Natural killer cell (primary cell): ENCODE measurements at regions not wholly inside any gene's neighbourhood (a gene's known extent, or its start where the extent isn't known, plus 50 kb on each side); places are given as distances from the start of the nearest gene placed in this dataset.

ENCODE experiments used
- ATAC-seq, 3 donors: fragments of 150-1000 bp in 2 of 3; fragments of 200-7000 bp in 1 of 3; cut with Tn5 transposase; 1 replicate in 1 of 3; 2 replicates in 2 of 3; pipeline ENCODE4 v1.10.0; 2021; ENCODE audit warnings: mild to moderate bottlenecking in 2 of 3, moderate library complexity in 2 of 3
- DNase-seq, 2 donors: peaks; one replicate each; pipeline versions ENCODE4 v3.0.0 to v3.0.0-alpha.2; 2013 to 2021; ENCODE audit warnings: mixed read lengths in 1 of 2
- H3K27ac ChIP-seq: one replicate; pipeline ENCODE4 v1.5.1; 2013; ENCODE audit warnings: mild to moderate bottlenecking, low read length
- H3K27me3 ChIP-seq: one replicate; pipeline ENCODE4 v1.6.1; 2013; ENCODE audit warnings: low read length; ENCODE audit not compliant: control insufficient read depth, insufficient read depth
- H3K36me3 ChIP-seq: one replicate; pipeline ENCODE4 v1.6.1; 2013; ENCODE audit warnings: low read length; ENCODE audit not compliant: control insufficient read depth, insufficient read depth
- H3K4me1 ChIP-seq: one replicate; pipeline ENCODE4 v1.6.1; 2013; ENCODE audit warnings: low read length; ENCODE audit not compliant: control insufficient read depth, insufficient read depth
- H3K4me3 ChIP-seq: one replicate; pipeline ENCODE4 v1.5.1; 2013; ENCODE audit warnings: low read length
- H3K9me3 ChIP-seq: one replicate; pipeline ENCODE4 v1.6.1; 2013; ENCODE audit warnings: low read length; ENCODE audit not compliant: control insufficient read depth, insufficient read depth
- H3K27ac Mint-ChIP-seq, 2 donors: one replicate each; pipeline ENCODE4 v1.8.0; 2022; ENCODE audit warnings: mild to moderate bottlenecking in 2 of 2, mixed read lengths in 2 of 2, moderate library complexity in 1 of 2
- H3K27me3 Mint-ChIP-seq, 2 donors: one replicate each; pipeline ENCODE4 v1.8.0; 2022; ENCODE audit warnings: low read depth in 2 of 2, mixed read lengths in 2 of 2
- H3K36me3 Mint-ChIP-seq: one replicate; pipeline ENCODE4 v1.8.0; 2022; ENCODE audit warnings: mixed read lengths
- H3K4me1 Mint-ChIP-seq, 2 donors: one replicate each; pipeline ENCODE4 v1.8.0; 2022; ENCODE audit warnings: mixed read lengths in 2 of 2
- H3K4me3 Mint-ChIP-seq: one replicate; pipeline ENCODE4 v1.8.0; 2022; ENCODE audit warnings: mild to moderate bottlenecking, moderate library complexity, mixed read lengths
- H3K9me3 Mint-ChIP-seq, 2 donors: one replicate each; pipeline ENCODE4 v1.8.0; 2022; ENCODE audit warnings: mixed read lengths in 2 of 2
- CTCF ChIP-seq: fragments of 200-600 bp; IDR thresholded peaks from one replicate; pipeline ENCODE4 v1.8.0; 2022; ENCODE audit warnings: antibody characterized with exemption
- WGBS: methylation state at CpG from one replicate; pipeline ENCODE4 v1.1.7; 2013; ENCODE audit warnings: missing lambda C conversion rate; ENCODE audit not compliant: insufficient coverage; 5-methylcytosine and 5-hydroxymethylcytosine counted together
- intact Hi-C: fragments of 100-400 bp; cut with micrococcal nuclease; formaldehyde crosslinking; loops from one replicate; pipeline ENCODE4 v1.14.2; 2022

- Histone ChIP-seq H3K4me1 (no peaks in the 10 kb centered on the region), H3K4me3 (no peak overlapping the region), H3K27ac (no peak overlapping the region), H3K9me3 (no peaks in the 10 kb centered on the region), H3K36me3 (no peaks in the 10 kb centered on the region), H3K27me3 (no peaks in the 10 kb centered on the region)
- DNase-seq (no peak), ATAC-seq (no peak)
- intact Hi-C loops, result no loop called here
- no peak overlapping the region for H3K27ac Mint-ChIP-seq
- no peaks in the 10 kb centered on the region for H3K36me3 Mint-ChIP-seq
- H3K4me1 Mint-ChIP-seq, result no peaks in the 10 kb centered on the region
- no peaks in the 10 kb centered on the region for H3K9me3 Mint-ChIP-seq
- no peak overlapping the region for H3K4me3 Mint-ChIP-seq
- no peak for TF ChIP-seq CTCF
- WGBS, result 85% methylated on average over 2 of the region's 2 CpGs
- H3K27me3 Mint-ChIP-seq, result peaks cover 7 to 22% of the 10 kb centered on the region in 2 donors
Measured at GRCh38 chr2:221245772-221246171, 326.3 kb downstream of the EPHA4 start.

GRCh38 chr2:221254299-221254698, 317.8 kb downstream of the EPHA4 start:
- no peaks in the 10 kb centered on the region for H3K4me1 Mint-ChIP-seq
- no peak overlapping the region for H3K27ac Mint-ChIP-seq
- no peak overlapping the region for H3K4me3 Mint-ChIP-seq
- H3K27ac ChIP-seq, result no peak overlapping the region
- DNase-seq (no peak), ATAC-seq (no peak)
- H3K27me3 Mint-ChIP-seq, result peaks cover 8 to 22% of the 10 kb centered on the region in 2 donors
- intact Hi-C loops, result no loop called here
- no peaks in the 10 kb centered on the region for H3K27me3 ChIP-seq
- H3K36me3 ChIP-seq, result no peaks in the 10 kb centered on the region
- TF ChIP-seq CTCF, result no peak
- H3K4me1 ChIP-seq, result no peaks in the 10 kb centered on the region
- no peaks in the 10 kb centered on the region for H3K9me3 ChIP-seq
- WGBS, result 93% methylated on average over 2 of the region's 4 CpGs
- H3K36me3 Mint-ChIP-seq, result no peaks in the 10 kb centered on the region
- no peak overlapping the region for H3K4me3 ChIP-seq
- peaks cover 0 to 2% of the 10 kb centered on the region in 2 donors for H3K9me3 Mint-ChIP-seq

GRCh38 chr2:221255862-221256261, 316.2 kb downstream of the EPHA4 start:
- H3K36me3 Mint-ChIP-seq, result no peaks in the 10 kb centered on the region

More at GRCh38 chr2:221255862-221256261, 316.2 kb downstream of the EPHA4 start:
- DNase-seq (no peak), ATAC-seq (no peak)
- Histone ChIP-seq H3K9me3 (no peaks in the 10 kb centered on the region), H3K27ac (no peak overlapping the region), H3K4me3 (no peak overlapping the region), H3K27me3 (no peaks in the 10 kb centered on the region), H3K4me1 (no peaks in the 10 kb centered on the region), H3K36me3 (no peaks in the 10 kb centered on the region)
- Mint-ChIP-seq H3K9me3 (peaks cover 0 to 2% of the 10 kb centered on the region in 2 donors), H3K27me3 (peaks cover 8 to 11% of the 10 kb centered on the region in 2 donors), H3K27ac (no peak overlapping the region), H3K4me1 (no peaks in the 10 kb centered on the region), H3K4me3 (no peak overlapping the region)
- intact Hi-C loops, result no loop called here
- no peak for TF ChIP-seq CTCF
- 84% methylated on average over 4 of the region's 5 CpGs for WGBS
